Body of pancreas (tissue), 4 donors: ENCODE measurements at regions not wholly inside any gene's neighbourhood (a gene's known extent, or its start where the extent isn't known, plus 50 kb on each side); places are given as distances from the start of the nearest gene placed in this dataset.

Experiments
- CTCF ChIP-seq, 7 experiments: fragments of 450-650 bp in 4 of 7; fragments of 200-600 bp in 3 of 7; sonication (generic) in 3 of 7; IDR thresholded peaks; one replicate each; pipeline ENCODE4 v1.5.1; 2016 to 2019; ENCODE audit warnings: antibody characterized with exemption in 7 of 7
- POLR2A ChIP-seq, 3 donors: fragments of 450-650 bp; IDR thresholded peaks; one replicate each; pipeline ENCODE4 v1.6.1; 2016; ENCODE audit warnings: antibody characterized with exemption in 3 of 3, mild to moderate bottlenecking in 2 of 3

- TF ChIP-seq CTCF (IDR thresholded peaks at IDR 0.05) (no peak), POLR2A (IDR thresholded peaks at IDR 0.05) (peak in 1 of 3 donors; percentile 16)
These were observed 160.3 kb upstream of the KLF14 start for GRCh38 chr7:130894146-130894908.
